Bronchial epithelial cell (primary cell): ENCODE measurements at regions not wholly inside any gene's neighbourhood (a gene's known extent, or its start where the extent isn't known, plus 50 kb on each side); places are given as distances from the start of the nearest gene placed in this dataset.

Source experiments
- DNase-seq: peaks from one replicate; pipeline ENCODE4 v3.0.0-alpha.2; 2010; ENCODE audit warnings: low read depth
- FAIRE-seq: peaks from 2 replicates; lab custom pipeline; 2011; peaks lifted over from hg19 to GRCh38; lab: Jason Lieb, UNC
- H3K27me3 ChIP-seq: 2 replicates; pipeline ENCODE4 v1.5.1; 2011; ENCODE audit warnings: low read length; ENCODE audit not compliant: control insufficient read depth, insufficient read depth
- H3K36me3 ChIP-seq: 2 replicates; pipeline ENCODE4 v1.5.1; 2011; ENCODE audit warnings: low read length; ENCODE audit not compliant: control insufficient read depth, insufficient read depth
- H3K4me3 ChIP-seq: 2 replicates; pipeline ENCODE4 v1.5.1; 2011; ENCODE audit warnings: mild to moderate bottlenecking, low read depth, low read length, control low read depth
- CTCF ChIP-seq: IDR thresholded peaks from 2 replicates; pipeline ENCODE4 v1.5.1; 2011; ENCODE audit warnings: mild to moderate bottlenecking, moderate library complexity, low read length, control low read depth, inconsistent platforms; ENCODE audit not compliant: insufficient read depth, severe bottlenecking

GRCh38 chr13:85406269-85406975 is 392.8 kb downstream of the SLITRK6 start:
- no peak for TF ChIP-seq CTCF
- Histone ChIP-seq H3K36me3 (no peaks in the 10 kb centered on the region), H3K27me3 (no peaks in the 10 kb centered on the region), H3K4me3 (no peak overlapping the region)
- DNase-seq: no peak
- no peak for FAIRE-seq

DNA sequence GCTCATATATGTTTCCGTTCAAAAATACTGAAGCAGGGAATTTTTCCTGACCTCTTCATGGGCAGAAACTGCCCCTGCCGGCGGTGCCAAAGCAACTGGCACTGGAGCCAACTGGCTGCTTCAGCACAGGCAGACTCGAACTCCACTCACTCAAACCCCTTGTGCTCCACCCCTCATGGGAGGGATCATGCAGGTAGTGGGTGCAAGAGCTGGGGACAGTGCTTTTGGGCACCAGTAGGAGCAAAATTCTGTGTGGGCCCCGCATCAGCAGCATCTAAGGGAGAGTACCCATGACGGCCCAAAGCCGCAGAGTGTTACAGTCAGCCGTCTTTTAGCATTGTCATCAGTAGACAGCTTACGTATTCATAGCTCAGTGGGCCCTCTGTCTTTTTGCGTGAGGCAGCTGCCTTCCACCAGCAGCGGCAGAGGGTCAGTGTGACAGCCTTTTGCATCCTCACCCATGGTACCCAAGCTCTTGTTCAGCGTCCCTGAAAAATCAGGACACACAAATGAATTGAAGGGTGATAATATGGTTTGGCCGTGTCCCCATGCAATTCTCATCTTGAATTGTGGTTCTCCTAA is 393.8 kb downstream of the SLITRK6 start:
- Histone ChIP-seq H3K4me3 (no peak overlapping the region), H3K27me3 (no peaks in the 10 kb centered on the region), H3K36me3 (no peaks in the 10 kb centered on the region)
- no peak for TF ChIP-seq CTCF
- no peak for DNase-seq
- FAIRE-seq: no peak

DNA sequence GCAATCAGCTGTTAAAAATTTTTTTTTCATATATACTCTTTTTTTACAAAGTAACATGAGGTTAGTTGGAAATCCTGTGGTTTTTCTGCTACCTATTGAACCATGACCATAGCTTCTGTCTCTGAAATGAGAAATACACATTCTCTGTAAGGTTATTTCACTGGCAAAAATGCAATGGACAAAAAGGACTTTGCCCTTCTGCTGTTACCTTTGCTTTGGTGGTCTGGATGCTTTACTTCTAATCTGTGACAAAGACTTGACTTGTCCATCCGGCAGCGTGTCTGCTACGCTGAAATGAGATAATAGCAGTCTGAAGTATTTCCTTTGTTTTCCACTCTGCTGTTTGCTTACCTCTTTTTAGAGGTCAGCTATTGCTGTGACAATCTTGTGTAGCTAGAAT is 412.8 kb downstream of the SLITRK6 start:
- Histone ChIP-seq H3K27me3 (no peaks in the 10 kb centered on the region), H3K36me3 (no peaks in the 10 kb centered on the region), H3K4me3 (no peak overlapping the region)
- no peak for TF ChIP-seq CTCF
- DNase-seq (peak; percentile 26), FAIRE-seq (no peak)

DNA sequence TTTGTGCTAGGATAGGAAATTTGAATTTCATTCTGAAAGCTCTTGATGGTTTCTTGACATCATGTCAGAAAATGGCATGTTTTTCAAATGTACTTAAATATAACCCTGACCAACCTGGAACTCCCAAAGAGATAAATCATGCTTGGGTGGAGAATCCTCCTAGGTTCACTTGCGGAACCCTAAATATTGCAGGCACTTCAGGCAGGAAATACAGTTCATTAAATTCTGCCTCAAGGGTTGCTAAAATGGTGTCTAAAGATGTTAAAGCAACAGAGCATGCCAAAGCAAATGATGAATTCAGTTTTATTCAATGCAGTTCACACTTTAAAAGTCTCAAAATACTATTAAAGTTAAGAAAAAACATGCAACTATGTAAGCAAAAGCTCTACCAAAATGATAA is 415.9 kb downstream of the SLITRK6 start:
- no peak for TF ChIP-seq CTCF
- H3K4me3 ChIP-seq: no peak overlapping the region
- no peaks in the 10 kb centered on the region for H3K36me3 ChIP-seq
- no peak for FAIRE-seq
- no peaks in the 10 kb centered on the region for H3K27me3 ChIP-seq
- no peak for DNase-seq

GRCh38 chr13:85381082-85381481 is 418.1 kb downstream of the SLITRK6 start:
- no peak for TF ChIP-seq CTCF
- H3K27me3 ChIP-seq: no peaks in the 10 kb centered on the region
- H3K4me3 ChIP-seq: no peak overlapping the region
- no peaks in the 10 kb centered on the region for H3K36me3 ChIP-seq
- no peak for DNase-seq
- no peak for FAIRE-seq
